ENCODE measurements at regions not wholly inside any gene's neighbourhood (a gene's known extent, or its start where the extent isn't known, plus 50 kb on each side); places are given as distances from the start of the nearest gene placed in this dataset.

GRCh38 chr10:57952741-57953140 is 315.0 kb downstream of the IPMK start:
- H3K36me3 ChIP-seq (ENCODE audit: control insufficient read depth in 4 of 4, insufficient read depth in 4 of 4, low read length in 3 of 4) = no peaks in the 10 kb centered on the region
- 57% methylated on average over 1 of the region's 2 CpGs for WGBS (ENCODE audit: insufficient coverage)
- H3K4me1 ChIP-seq (ENCODE audit: control extremely low read depth in 1 of 4, control insufficient read depth in 4 of 4, insufficient read depth in 4 of 4, low read length in 3 of 4) = no peaks in the 10 kb centered on the region
- H3K27ac ChIP-seq (ENCODE audit: insufficient read depth in 1 of 2, low read depth in 1 of 2, low read length in 2 of 2, poor library complexity in 1 of 2, severe bottlenecking in 2 of 2) = no peak overlapping the region
- no peaks in the 10 kb centered on the region for H3K27me3 ChIP-seq (replicated peaks in 2 of 5; ENCODE audit: control insufficient read depth in 4 of 5, insufficient read depth in 5 of 5, low read length in 4 of 5)
- H3K4me3 ChIP-seq (ENCODE audit: control insufficient read depth in 1 of 7, extremely low read depth in 1 of 7, insufficient read depth in 4 of 7, low read depth in 2 of 7, low read length in 6 of 7) = no peak overlapping the region
- POLR2A ChIA-PET = no interaction called here
- H3K9me3 ChIP-seq (ENCODE audit: control extremely low read depth in 1 of 5, control insufficient read depth in 4 of 5, insufficient read depth in 2 of 5, low read depth in 1 of 5, low read length in 4 of 5) = no peaks in the 10 kb centered on the region
- no peak for DNase-seq
- CTCF ChIA-PET = no interaction called here

- ChIA-PET POLR2A (no interaction called here), CTCF (no interaction called here)
- H3K9me3 ChIP-seq (ENCODE audit: control extremely low read depth in 1 of 5, control insufficient read depth in 4 of 5, insufficient read depth in 2 of 5, low read depth in 1 of 5, low read length in 4 of 5) = no peaks in the 10 kb centered on the region
- H3K27ac ChIP-seq (ENCODE audit: insufficient read depth in 1 of 2, low read depth in 1 of 2, low read length in 2 of 2, poor library complexity in 1 of 2, severe bottlenecking in 2 of 2) = no peak overlapping the region
- DNase-seq = no peak
- no peaks in the 10 kb centered on the region for H3K36me3 ChIP-seq (ENCODE audit: control insufficient read depth in 4 of 4, insufficient read depth in 4 of 4, low read length in 3 of 4)
- H3K4me1 ChIP-seq (ENCODE audit: control extremely low read depth in 1 of 4, control insufficient read depth in 4 of 4, insufficient read depth in 4 of 4, low read length in 3 of 4) = no peaks in the 10 kb centered on the region
- no peak overlapping the region for H3K4me3 ChIP-seq (ENCODE audit: control insufficient read depth in 1 of 7, extremely low read depth in 1 of 7, insufficient read depth in 4 of 7, low read depth in 2 of 7, low read length in 6 of 7)
- no peaks in the 10 kb centered on the region for H3K27me3 ChIP-seq (replicated peaks in 2 of 5; ENCODE audit: control insufficient read depth in 4 of 5, insufficient read depth in 5 of 5, low read length in 4 of 5)
- 29% methylated on average over 1 of the region's 4 CpGs for WGBS (ENCODE audit: insufficient coverage)
These were observed 317.2 kb downstream of the IPMK start for GRCh38 chr10:57950442-57950974.

GRCh38 chr10:57948796-57949195 is 318.9 kb downstream of the IPMK start:
- H3K4me3 ChIP-seq (ENCODE audit: control insufficient read depth in 1 of 7, extremely low read depth in 1 of 7, insufficient read depth in 4 of 7, low read depth in 2 of 7, low read length in 6 of 7) = no peak overlapping the region
- CTCF ChIA-PET = no interaction called here
- POLR2A ChIA-PET = no interaction called here
- no CpG with 5 or more reads among the region's 2 CpGs for WGBS (ENCODE audit: insufficient coverage)
- DNase-seq = no peak
- no peaks in the 10 kb centered on the region for H3K36me3 ChIP-seq (ENCODE audit: control insufficient read depth in 4 of 4, insufficient read depth in 4 of 4, low read length in 3 of 4)
- no peaks in the 10 kb centered on the region for H3K9me3 ChIP-seq (ENCODE audit: control extremely low read depth in 1 of 5, control insufficient read depth in 4 of 5, insufficient read depth in 2 of 5, low read depth in 1 of 5, low read length in 4 of 5)
- H3K27me3 ChIP-seq (replicated peaks in 2 of 5; ENCODE audit: control insufficient read depth in 4 of 5, insufficient read depth in 5 of 5, low read length in 4 of 5) = no peaks in the 10 kb centered on the region
- no peaks in the 10 kb centered on the region for H3K4me1 ChIP-seq (ENCODE audit: control extremely low read depth in 1 of 4, control insufficient read depth in 4 of 4, insufficient read depth in 4 of 4, low read length in 3 of 4)
- no peak overlapping the region for H3K27ac ChIP-seq (ENCODE audit: insufficient read depth in 1 of 2, low read depth in 1 of 2, low read length in 2 of 2, poor library complexity in 1 of 2, severe bottlenecking in 2 of 2)

GRCh38 chr10:57946833-57947232 is 320.9 kb downstream of the IPMK start:
- Histone ChIP-seq H3K27ac (ENCODE audit: insufficient read depth in 1 of 2, low read depth in 1 of 2, low read length in 2 of 2, poor library complexity in 1 of 2, severe bottlenecking in 2 of 2) (no peak overlapping the region), H3K4me3 (ENCODE audit: control insufficient read depth in 1 of 7, extremely low read depth in 1 of 7, insufficient read depth in 4 of 7, low read depth in 2 of 7, low read length in 6 of 7) (no peak overlapping the region), H3K9me3 (ENCODE audit: control extremely low read depth in 1 of 5, control insufficient read depth in 4 of 5, insufficient read depth in 2 of 5, low read depth in 1 of 5, low read length in 4 of 5) (no peaks in the 10 kb centered on the region), H3K27me3 (replicated peaks in 2 of 5; ENCODE audit: control insufficient read depth in 4 of 5, insufficient read depth in 5 of 5, low read length in 4 of 5) (no peaks in the 10 kb centered on the region), H3K4me1 (ENCODE audit: control extremely low read depth in 1 of 4, control insufficient read depth in 4 of 4, insufficient read depth in 4 of 4, low read length in 3 of 4) (no peaks in the 10 kb centered on the region), H3K36me3 (ENCODE audit: control insufficient read depth in 4 of 4, insufficient read depth in 4 of 4, low read length in 3 of 4) (no peaks in the 10 kb centered on the region)
- POLR2A ChIA-PET = no interaction called here
- no peak for DNase-seq
- WGBS (ENCODE audit: insufficient coverage) = no CpG with 5 or more reads among the region's 1 CpG
- CTCF ChIA-PET = no interaction called here

GRCh38 chr10:57943701-57944100 is 324.0 kb downstream of the IPMK start:
- CTCF ChIA-PET = no interaction called here
- POLR2A ChIA-PET = no interaction called here

GRCh38 chr10:57925045-57925444 is 342.6 kb downstream of the IPMK start:
- no peak overlapping the region for H3K4me3 ChIP-seq (ENCODE audit: control insufficient read depth in 1 of 7, extremely low read depth in 1 of 7, insufficient read depth in 4 of 7, low read depth in 2 of 7, low read length in 6 of 7)
- no peaks in the 10 kb centered on the region for H3K4me1 ChIP-seq (ENCODE audit: control extremely low read depth in 1 of 4, control insufficient read depth in 4 of 4, insufficient read depth in 4 of 4, low read length in 3 of 4)
- no peak overlapping the region for H3K27ac ChIP-seq (ENCODE audit: insufficient read depth in 1 of 2, low read depth in 1 of 2, low read length in 2 of 2, poor library complexity in 1 of 2, severe bottlenecking in 2 of 2)
- WGBS (ENCODE audit: insufficient coverage) = no CpG with 5 or more reads among the region's 2 CpGs
- H3K9me3 ChIP-seq (ENCODE audit: control extremely low read depth in 1 of 5, control insufficient read depth in 4 of 5, insufficient read depth in 2 of 5, low read depth in 1 of 5, low read length in 4 of 5) = no peaks in the 10 kb centered on the region
- DNase-seq = no peak
- CTCF ChIA-PET = no interaction called here
- H3K36me3 ChIP-seq (ENCODE audit: control insufficient read depth in 4 of 4, insufficient read depth in 4 of 4, low read length in 3 of 4) = no peaks in the 10 kb centered on the region
- POLR2A ChIA-PET = no interaction called here
- no peaks in the 10 kb centered on the region for H3K27me3 ChIP-seq (replicated peaks in 2 of 5; ENCODE audit: control insufficient read depth in 4 of 5, insufficient read depth in 5 of 5, low read length in 4 of 5)

More at GRCh38 chr10:57943701-57944100, 324.0 kb downstream of the IPMK start:
- Histone ChIP-seq H3K4me3 (ENCODE audit: control insufficient read depth in 1 of 7, extremely low read depth in 1 of 7, insufficient read depth in 4 of 7, low read depth in 2 of 7, low read length in 6 of 7) (no peak overlapping the region), H3K36me3 (ENCODE audit: control insufficient read depth in 4 of 4, insufficient read depth in 4 of 4, low read length in 3 of 4) (no peaks in the 10 kb centered on the region), H3K9me3 (ENCODE audit: control extremely low read depth in 1 of 5, control insufficient read depth in 4 of 5, insufficient read depth in 2 of 5, low read depth in 1 of 5, low read length in 4 of 5) (no peaks in the 10 kb centered on the region), H3K4me1 (ENCODE audit: control extremely low read depth in 1 of 4, control insufficient read depth in 4 of 4, insufficient read depth in 4 of 4, low read length in 3 of 4) (no peaks in the 10 kb centered on the region), H3K27me3 (replicated peaks in 2 of 5; ENCODE audit: control insufficient read depth in 4 of 5, insufficient read depth in 5 of 5, low read length in 4 of 5) (no peaks in the 10 kb centered on the region), H3K27ac (ENCODE audit: insufficient read depth in 1 of 2, low read depth in 1 of 2, low read length in 2 of 2, poor library complexity in 1 of 2, severe bottlenecking in 2 of 2) (no peak overlapping the region)
- no peak for DNase-seq
- WGBS (ENCODE audit: insufficient coverage) = 100% methylated on average over 1 of the region's 4 CpGs

- Histone ChIP-seq H3K27ac (ENCODE audit: insufficient read depth in 1 of 2, low read depth in 1 of 2, low read length in 2 of 2, poor library complexity in 1 of 2, severe bottlenecking in 2 of 2) (no peak overlapping the region), H3K4me3 (ENCODE audit: control insufficient read depth in 1 of 7, extremely low read depth in 1 of 7, insufficient read depth in 4 of 7, low read depth in 2 of 7, low read length in 6 of 7) (no peak overlapping the region), H3K36me3 (ENCODE audit: control insufficient read depth in 4 of 4, insufficient read depth in 4 of 4, low read length in 3 of 4) (no peaks in the 10 kb centered on the region), H3K9me3 (ENCODE audit: control extremely low read depth in 1 of 5, control insufficient read depth in 4 of 5, insufficient read depth in 2 of 5, low read depth in 1 of 5, low read length in 4 of 5) (peaks cover 0 to 2% (median 0%) of the 10 kb centered on the region in 5 experiments), H3K27me3 (replicated peaks in 2 of 5; ENCODE audit: control insufficient read depth in 4 of 5, insufficient read depth in 5 of 5, low read length in 4 of 5) (no peaks in the 10 kb centered on the region), H3K4me1 (ENCODE audit: control extremely low read depth in 1 of 4, control insufficient read depth in 4 of 4, insufficient read depth in 4 of 4, low read length in 3 of 4) (no peaks in the 10 kb centered on the region)
- ChIA-PET CTCF (no interaction called here), POLR2A (no interaction called here)
- DNase-seq = no peak
These were observed 346.6 kb downstream of the IPMK start for GRCh38 chr10:57921140-57921539.
